ENCODE measurements at regions not wholly inside any gene's neighbourhood (a gene's known extent, or its start where the extent isn't known, plus 50 kb on each side); places are given as distances from the start of the nearest gene placed in this dataset.

DNA sequence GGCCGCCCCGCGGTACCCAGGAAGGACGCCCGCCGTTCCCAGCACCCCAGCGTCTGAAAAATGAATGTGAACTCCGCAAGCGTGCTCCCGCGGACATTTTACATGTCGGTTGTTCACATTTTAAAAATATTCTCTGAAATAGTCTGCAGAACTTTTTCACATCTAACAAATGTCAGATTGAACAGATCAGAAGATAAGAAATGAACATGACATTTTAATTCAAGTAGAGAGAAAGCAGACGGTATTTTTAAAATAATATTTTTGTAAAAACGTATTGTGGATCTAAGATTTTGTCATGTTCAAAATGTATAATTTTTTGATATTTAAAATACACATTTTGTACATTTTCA lies 101.8 kb upstream of the DIO3 start:
- peaks cover 5% of the 10 kb centered on the region; the same call in 1 of the 2 replicates for H3K27me3 ChIP-seq (ENCODE audit: insufficient read depth, low read length)

DNA sequence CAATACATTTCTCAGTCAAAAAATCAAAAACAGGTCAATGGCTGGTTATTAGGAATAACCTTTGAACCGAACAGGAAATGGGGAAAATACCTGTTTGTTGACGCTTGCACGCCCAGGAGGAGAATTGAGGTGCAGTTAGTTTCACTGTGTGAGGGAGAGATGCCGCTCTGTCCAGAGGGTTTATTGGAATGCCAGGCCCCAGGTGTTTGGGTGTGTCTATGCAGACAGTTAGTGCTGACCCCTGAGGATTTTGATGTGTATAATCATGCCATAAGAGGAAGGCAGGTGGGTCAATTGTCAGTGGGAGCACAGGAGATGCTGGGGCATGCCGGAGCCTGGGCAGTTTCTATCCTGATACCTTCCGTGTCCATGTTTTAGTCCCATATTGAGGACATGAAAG lies 100.8 kb upstream of the DIO3 start:
- no peak overlapping the region for H3K27ac ChIP-seq (ENCODE audit: low read depth, low read length)
- no peak overlapping the region for H3K4me3 ChIP-seq (ENCODE audit: low read depth, low read length)
- no peak overlapping the region for H2AFZ ChIP-seq (ENCODE audit: low read length, unreplicated experiment)
- H3K27me3 ChIP-seq (ENCODE audit: insufficient read depth, low read length), result peaks cover 4% of the 10 kb centered on the region; the same call in 1 of the 2 replicates
- no peaks in the 10 kb centered on the region for H3K4me1 ChIP-seq (ENCODE audit: control insufficient read depth, insufficient read depth, low read length, unreplicated experiment)
- H3K79me2 ChIP-seq (ENCODE audit: control insufficient read depth, insufficient read depth, low read length, unreplicated experiment), result no peaks in the 10 kb centered on the region
- no peaks in the 10 kb centered on the region for H3K36me3 ChIP-seq (ENCODE audit: insufficient read depth, low read length)

More for the DNA sequence above, 101.8 kb upstream of the DIO3 start:
- Histone ChIP-seq H3K4me3 (ENCODE audit: low read depth, low read length) (no peak overlapping the region), H3K4me1 (ENCODE audit: control insufficient read depth, insufficient read depth, low read length, unreplicated experiment) (no peaks in the 10 kb centered on the region), H3K79me2 (ENCODE audit: control insufficient read depth, insufficient read depth, low read length, unreplicated experiment) (no peaks in the 10 kb centered on the region), H3K36me3 (ENCODE audit: insufficient read depth, low read length) (no peaks in the 10 kb centered on the region), H2AFZ (ENCODE audit: low read length, unreplicated experiment) (no peak overlapping the region), H3K27ac (ENCODE audit: low read depth, low read length) (no peak overlapping the region)

DNA sequence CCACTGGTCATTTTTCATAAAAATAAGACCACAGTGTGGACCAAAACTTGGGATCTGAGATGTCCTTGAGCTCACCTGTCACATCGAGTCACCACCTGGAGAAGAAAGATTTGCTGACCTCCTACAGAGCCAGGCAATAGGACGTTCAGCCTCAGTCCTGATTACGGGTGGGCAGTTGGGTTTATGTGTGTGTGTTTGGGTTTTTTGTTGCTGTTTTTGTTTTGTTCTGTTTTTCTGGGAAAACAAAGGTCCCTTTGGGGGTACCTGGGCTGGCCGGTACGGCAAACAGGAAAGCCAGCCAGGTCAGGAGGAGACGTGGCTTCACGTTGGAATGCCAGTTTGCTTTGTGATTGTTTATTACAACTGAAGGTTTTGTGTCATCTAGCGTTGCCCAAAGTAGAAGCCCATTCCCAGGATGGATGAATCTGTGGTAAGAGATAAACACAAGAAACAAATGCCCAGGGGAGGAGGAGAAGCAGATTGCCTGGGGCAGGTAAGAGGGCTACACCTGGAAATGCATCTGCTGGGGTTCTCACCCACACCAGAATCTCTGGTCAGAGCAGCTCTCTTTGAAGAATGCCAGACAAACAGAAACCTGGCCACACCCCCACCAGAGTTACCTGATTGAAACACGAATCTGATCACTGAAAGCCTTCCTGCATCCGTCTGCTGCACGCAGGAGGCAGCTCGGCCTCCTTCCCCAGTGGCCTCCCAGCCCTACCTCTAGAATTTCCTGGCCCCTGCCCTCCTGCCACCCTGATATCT lies 100.1 kb upstream of the DIO3 start:
- H3K4me1 ChIP-seq (ENCODE audit: control insufficient read depth, insufficient read depth, low read length, unreplicated experiment), result no peaks in the 10 kb centered on the region
- no peak overlapping the region for H2AFZ ChIP-seq (ENCODE audit: low read length, unreplicated experiment)
- H3K27ac ChIP-seq (ENCODE audit: low read depth, low read length), result no peak overlapping the region
- no peak overlapping the region for H3K4me3 ChIP-seq (ENCODE audit: low read depth, low read length)
- no peaks in the 10 kb centered on the region for H3K36me3 ChIP-seq (ENCODE audit: insufficient read depth, low read length)
- H3K27me3 ChIP-seq (ENCODE audit: insufficient read depth, low read length), result peaks cover 3% of the 10 kb centered on the region; the same call in 1 of the 2 replicates
- H3K79me2 ChIP-seq (ENCODE audit: control insufficient read depth, insufficient read depth, low read length, unreplicated experiment), result no peaks in the 10 kb centered on the region

DNA sequence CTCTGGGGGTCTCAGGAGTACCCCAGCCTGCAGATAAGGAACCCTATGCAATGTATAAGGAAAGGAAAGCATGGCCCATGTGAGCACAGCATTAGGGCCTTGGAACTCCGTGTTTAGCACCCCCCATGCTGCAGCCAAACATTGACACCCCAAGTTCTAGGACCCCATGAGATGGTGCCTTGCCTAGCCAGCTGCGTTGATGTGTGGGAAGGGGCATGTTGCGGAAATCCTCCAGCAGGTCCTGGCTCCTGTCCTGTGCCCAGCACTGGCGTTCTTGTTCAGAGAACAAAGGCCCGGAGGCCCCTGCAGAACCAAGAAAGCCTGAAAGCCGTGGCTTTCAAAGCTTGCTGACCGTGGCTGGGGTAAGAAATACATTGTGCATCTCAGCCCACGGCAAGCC lies 99.4 kb upstream of the DIO3 start:
- Histone ChIP-seq H3K4me3 (ENCODE audit: low read depth, low read length) (no peak overlapping the region), H3K79me2 (ENCODE audit: control insufficient read depth, insufficient read depth, low read length, unreplicated experiment) (no peaks in the 10 kb centered on the region), H2AFZ (ENCODE audit: low read length, unreplicated experiment) (no peak overlapping the region), H3K27ac (ENCODE audit: low read depth, low read length) (no peak overlapping the region), H3K36me3 (ENCODE audit: insufficient read depth, low read length) (no peaks in the 10 kb centered on the region), H3K27me3 (ENCODE audit: insufficient read depth, low read length) (no peaks in the 10 kb centered on the region; the same call in 1 of the 2 replicates), H3K4me1 (ENCODE audit: control insufficient read depth, insufficient read depth, low read length, unreplicated experiment) (no peaks in the 10 kb centered on the region)

DNA sequence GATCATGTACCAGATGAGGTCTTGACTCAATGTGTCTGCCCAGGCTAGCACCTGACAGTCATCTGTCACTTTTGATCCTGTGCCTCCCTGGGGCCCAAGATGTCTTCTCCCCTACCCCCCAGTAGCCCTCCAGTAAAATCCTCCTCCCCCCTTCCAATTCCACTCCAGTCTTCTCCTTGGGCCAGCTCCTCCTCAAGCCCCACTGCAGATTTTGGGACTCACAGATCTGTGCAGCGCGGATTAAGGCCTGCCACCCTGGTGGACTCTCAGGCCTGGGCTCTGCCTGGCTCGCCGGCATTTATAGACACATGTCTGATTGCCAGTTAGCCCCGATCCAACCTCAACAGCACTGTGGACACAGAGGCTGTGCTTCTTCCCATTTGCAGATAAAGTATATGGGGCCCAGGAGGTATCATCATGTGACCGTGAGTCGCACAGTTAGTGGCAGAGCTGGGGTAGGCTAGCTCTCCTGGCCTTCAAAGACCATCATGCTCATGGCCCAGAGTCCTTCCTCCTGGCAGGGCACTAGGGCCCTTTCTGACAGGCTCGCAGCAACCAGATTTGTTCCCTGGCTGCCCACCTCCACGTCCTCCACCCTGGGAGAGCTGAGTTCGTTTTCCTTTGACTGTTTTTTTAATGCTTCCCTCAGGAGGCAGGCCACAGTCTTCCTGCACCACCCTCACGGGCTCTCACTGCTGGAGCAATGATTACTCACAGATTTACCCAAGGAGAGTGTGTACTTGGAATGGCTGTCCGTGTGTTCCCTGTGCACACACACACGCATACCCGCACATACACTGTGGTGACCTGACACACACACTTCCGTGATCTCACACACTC lies 98.3 kb upstream of the DIO3 start:
- Histone ChIP-seq H3K27me3 (ENCODE audit: insufficient read depth, low read length) (no peaks in the 10 kb centered on the region), H3K27ac (ENCODE audit: low read depth, low read length) (no peak overlapping the region), H2AFZ (ENCODE audit: low read length, unreplicated experiment) (no peak overlapping the region), H3K36me3 (ENCODE audit: insufficient read depth, low read length) (no peaks in the 10 kb centered on the region), H3K79me2 (ENCODE audit: control insufficient read depth, insufficient read depth, low read length, unreplicated experiment) (no peaks in the 10 kb centered on the region), H3K4me1 (ENCODE audit: control insufficient read depth, insufficient read depth, low read length, unreplicated experiment) (no peaks in the 10 kb centered on the region), H3K4me3 (ENCODE audit: low read depth, low read length) (no peak overlapping the region)

DNA sequence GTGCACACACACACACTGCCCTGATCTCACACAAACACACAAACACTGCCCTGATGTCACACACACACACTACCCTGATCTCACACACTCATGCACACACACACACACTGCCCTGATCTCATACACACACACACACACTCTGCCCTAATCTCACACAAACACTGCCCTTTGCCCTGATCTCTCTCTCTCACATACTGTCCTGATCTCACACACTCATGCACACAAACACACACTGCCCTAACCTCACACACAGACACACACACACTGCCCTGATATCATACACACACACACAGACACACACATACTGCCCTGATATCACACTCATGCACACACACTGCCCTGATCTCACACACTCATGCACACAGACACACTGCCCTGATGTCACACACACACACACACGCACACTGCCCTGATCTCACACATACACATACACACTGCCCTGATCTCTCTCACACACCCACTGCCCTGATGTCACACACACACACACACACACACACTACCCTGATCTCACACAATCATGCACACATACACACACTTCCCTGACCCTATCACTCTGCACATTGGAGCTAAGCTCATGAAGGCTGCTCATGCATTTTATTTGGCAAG lies 97.6 kb upstream of the DIO3 start:
- H2AFZ ChIP-seq (ENCODE audit: low read length, unreplicated experiment), result no peak overlapping the region
- H3K27ac ChIP-seq (ENCODE audit: low read depth, low read length), result no peak overlapping the region
- H3K4me1 ChIP-seq (ENCODE audit: control insufficient read depth, insufficient read depth, low read length, unreplicated experiment), result no peaks in the 10 kb centered on the region
- H3K27me3 ChIP-seq (ENCODE audit: insufficient read depth, low read length), result no peaks in the 10 kb centered on the region
- no peak overlapping the region for H3K4me3 ChIP-seq (ENCODE audit: low read depth, low read length)
- H3K36me3 ChIP-seq (ENCODE audit: insufficient read depth, low read length), result no peaks in the 10 kb centered on the region
- no peaks in the 10 kb centered on the region for H3K79me2 ChIP-seq (ENCODE audit: control insufficient read depth, insufficient read depth, low read length, unreplicated experiment)

DNA sequence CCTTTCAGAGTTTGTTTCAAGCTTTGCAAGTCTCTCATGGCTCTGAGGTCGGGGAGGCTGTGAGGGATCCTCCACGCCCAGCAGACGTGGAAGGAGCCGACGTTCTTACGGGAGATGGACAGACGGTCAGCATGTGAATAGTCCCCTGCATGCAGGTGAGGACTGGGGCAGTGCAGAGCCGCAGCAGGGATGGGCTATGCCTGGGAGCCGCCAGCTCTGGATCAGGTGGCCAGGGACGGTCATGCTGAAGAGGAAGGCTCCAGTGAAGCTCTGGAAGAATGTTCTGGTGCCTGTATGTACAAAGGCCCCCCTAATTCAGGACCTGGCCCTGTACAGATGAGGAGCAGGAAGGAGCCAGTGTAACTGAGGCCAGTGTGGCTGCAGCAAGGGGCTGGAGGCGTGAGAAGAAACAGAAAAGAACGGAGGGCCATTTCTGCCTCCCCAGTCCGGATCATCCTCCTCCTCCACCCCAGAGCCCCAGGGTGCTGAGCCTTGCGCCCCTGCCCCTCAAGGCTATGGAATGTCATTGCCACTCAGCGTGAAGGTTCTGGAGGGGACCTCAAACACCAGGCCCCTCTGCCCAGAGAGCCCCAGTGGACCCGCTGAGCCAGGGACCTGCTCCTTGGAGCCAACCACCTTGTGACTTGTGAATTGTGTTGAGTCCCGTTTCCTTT lies 96.8 kb upstream of the DIO3 start:
- Histone ChIP-seq H3K79me2 (ENCODE audit: control insufficient read depth, insufficient read depth, low read length, unreplicated experiment) (no peaks in the 10 kb centered on the region), H3K4me1 (ENCODE audit: control insufficient read depth, insufficient read depth, low read length, unreplicated experiment) (no peaks in the 10 kb centered on the region), H3K36me3 (ENCODE audit: insufficient read depth, low read length) (no peaks in the 10 kb centered on the region), H3K27me3 (ENCODE audit: insufficient read depth, low read length) (no peaks in the 10 kb centered on the region), H2AFZ (ENCODE audit: low read length, unreplicated experiment) (no peak overlapping the region), H3K4me3 (ENCODE audit: low read depth, low read length) (no peak overlapping the region), H3K27ac (ENCODE audit: low read depth, low read length) (no peak overlapping the region)

DNA sequence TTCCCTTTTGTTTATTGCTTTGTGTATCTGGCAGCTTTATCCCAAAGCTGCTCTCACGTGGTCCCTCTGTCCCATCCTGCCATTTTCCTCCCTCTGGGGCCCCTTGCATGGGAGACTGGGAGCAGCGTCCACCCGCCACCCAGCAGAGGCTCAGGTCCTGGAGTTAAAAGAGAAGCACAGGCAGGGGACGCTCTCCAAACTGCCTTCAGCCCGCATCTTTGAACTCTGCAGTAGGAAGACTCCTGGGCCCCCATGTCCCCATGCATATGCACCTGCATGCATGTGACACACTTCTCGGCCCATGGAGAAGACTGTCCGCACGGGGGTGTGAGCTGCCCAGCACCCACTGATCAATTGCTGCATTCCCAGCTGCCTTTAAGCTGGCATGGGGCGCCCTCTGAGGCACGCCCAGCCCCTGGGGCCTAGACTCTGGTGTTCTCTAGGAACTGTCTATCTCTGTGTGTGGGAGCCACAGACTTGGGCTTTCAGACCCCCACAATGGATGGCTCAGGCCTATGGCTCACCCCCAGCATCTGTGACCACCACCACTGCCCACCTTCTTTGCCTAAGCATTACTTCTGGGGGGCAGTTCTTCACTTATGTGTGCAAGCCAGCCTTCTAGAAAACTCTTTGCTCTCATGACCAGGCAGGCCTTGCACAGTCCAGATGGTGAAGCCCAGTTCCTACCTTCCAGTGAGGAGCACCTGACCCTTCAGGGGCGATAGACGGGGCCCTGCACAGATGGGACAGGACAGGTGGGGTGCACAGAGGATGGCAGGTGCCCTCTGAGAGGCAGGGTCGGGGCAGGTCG lies 96.1 kb upstream of the DIO3 start:
- Histone ChIP-seq H2AFZ (ENCODE audit: low read length, unreplicated experiment) (no peak overlapping the region), H3K36me3 (ENCODE audit: insufficient read depth, low read length) (no peaks in the 10 kb centered on the region), H3K4me1 (ENCODE audit: control insufficient read depth, insufficient read depth, low read length, unreplicated experiment) (no peaks in the 10 kb centered on the region), H3K27ac (ENCODE audit: low read depth, low read length) (no peak overlapping the region), H3K4me3 (ENCODE audit: low read depth, low read length) (no peak overlapping the region), H3K27me3 (ENCODE audit: insufficient read depth, low read length) (no peaks in the 10 kb centered on the region), H3K79me2 (ENCODE audit: control insufficient read depth, insufficient read depth, low read length, unreplicated experiment) (no peaks in the 10 kb centered on the region)

DNA sequence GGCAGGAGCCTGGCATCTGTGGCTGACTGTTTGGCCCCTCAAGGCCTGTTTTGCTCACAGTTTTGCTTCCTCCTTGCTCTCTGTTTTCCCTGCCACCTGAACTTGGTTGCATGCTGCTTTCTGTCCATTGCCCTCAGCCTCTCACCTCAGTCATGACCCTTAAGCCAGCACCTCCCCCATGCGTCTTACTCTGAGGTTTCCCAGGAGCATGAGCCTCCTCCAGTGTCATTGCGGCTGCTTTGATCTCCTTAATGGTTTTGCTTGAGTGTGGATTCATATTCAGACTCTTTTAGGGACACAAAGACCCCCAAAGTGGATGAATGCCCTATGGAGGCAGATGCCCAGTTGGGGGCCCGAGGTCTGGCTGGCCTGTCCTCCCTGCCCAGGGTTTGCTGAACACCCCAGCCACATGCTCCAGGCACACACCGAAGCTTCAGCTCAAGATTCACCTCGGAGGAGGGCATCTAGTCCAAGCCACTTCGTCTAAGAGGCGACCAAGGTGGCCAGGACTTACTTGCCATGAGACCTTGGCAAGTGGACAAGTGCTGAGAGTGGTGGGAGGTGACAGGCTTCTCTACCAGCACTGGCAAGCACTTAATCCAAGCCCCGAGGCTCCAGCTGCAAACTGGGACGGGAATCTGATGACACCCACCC lies 95.4 kb upstream of the DIO3 start:
- Histone ChIP-seq H2AFZ (ENCODE audit: low read length, unreplicated experiment) (no peak overlapping the region), H3K27ac (ENCODE audit: low read depth, low read length) (no peak overlapping the region), H3K27me3 (ENCODE audit: insufficient read depth, low read length) (no peaks in the 10 kb centered on the region), H3K4me1 (ENCODE audit: control insufficient read depth, insufficient read depth, low read length, unreplicated experiment) (no peaks in the 10 kb centered on the region), H3K4me3 (ENCODE audit: low read depth, low read length) (no peak overlapping the region), H3K36me3 (ENCODE audit: insufficient read depth, low read length) (no peaks in the 10 kb centered on the region), H3K79me2 (ENCODE audit: control insufficient read depth, insufficient read depth, low read length, unreplicated experiment) (no peaks in the 10 kb centered on the region)
